Adipocyte (in vitro differentiated cells): ENCODE measurements at regions not wholly inside any gene's neighbourhood (a gene's known extent, or its start where the extent isn't known, plus 50 kb on each side); places are given as distances from the start of the nearest gene placed in this dataset.

ENCODE experiments used
- DNase-seq: peaks from one replicate; pipeline ENCODE4 v3.0.0-alpha.2; 2015; ENCODE audit warnings: low read depth
- H3K27me3 ChIP-seq: replicated peaks from 2 replicates; pipeline ENCODE4 v1.7.0; 2013; ENCODE audit warnings: mild to moderate bottlenecking, low read length, moderate library complexity; ENCODE audit not compliant: control insufficient read depth, insufficient read depth
- H3K36me3 ChIP-seq: 2 replicates; pipeline ENCODE4 v1.7.0; 2013; ENCODE audit warnings: low read length, mild to moderate bottlenecking, moderate library complexity; ENCODE audit not compliant: control insufficient read depth, insufficient read depth, severe bottlenecking
- H3K4me1 ChIP-seq: 2 replicates; pipeline ENCODE4 v1.7.0; 2013; ENCODE audit warnings: mild to moderate bottlenecking, low read length, moderate library complexity; ENCODE audit not compliant: control insufficient read depth, insufficient read depth
- H3K4me3 ChIP-seq: 2 replicates; pipeline ENCODE4 v1.7.0; 2013; ENCODE audit warnings: mild to moderate bottlenecking, low read length, moderate library complexity
- H3K9ac ChIP-seq: 2 replicates; pipeline ENCODE4 v1.7.0; 2013; ENCODE audit warnings: mild to moderate bottlenecking, low read length, moderate library complexity
- H3K9me3 ChIP-seq: 2 replicates; pipeline ENCODE4 v1.7.0; 2013; ENCODE audit warnings: mild to moderate bottlenecking, low read length, moderate library complexity; ENCODE audit not compliant: control insufficient read depth

- Histone ChIP-seq H3K27me3 (peaks cover 2% of the 10 kb centered on the region), H3K36me3 (no peaks in the 10 kb centered on the region), H3K9ac (no peak overlapping the region), H3K9me3 (peaks cover 9% of the 10 kb centered on the region), H3K4me3 (no peak overlapping the region), H3K4me1 (no peaks in the 10 kb centered on the region)
- no peak for DNase-seq
Observed at GRCh38 chr5:107790671-107791070, 119.9 kb upstream of the EFNA5 start.

DNA sequence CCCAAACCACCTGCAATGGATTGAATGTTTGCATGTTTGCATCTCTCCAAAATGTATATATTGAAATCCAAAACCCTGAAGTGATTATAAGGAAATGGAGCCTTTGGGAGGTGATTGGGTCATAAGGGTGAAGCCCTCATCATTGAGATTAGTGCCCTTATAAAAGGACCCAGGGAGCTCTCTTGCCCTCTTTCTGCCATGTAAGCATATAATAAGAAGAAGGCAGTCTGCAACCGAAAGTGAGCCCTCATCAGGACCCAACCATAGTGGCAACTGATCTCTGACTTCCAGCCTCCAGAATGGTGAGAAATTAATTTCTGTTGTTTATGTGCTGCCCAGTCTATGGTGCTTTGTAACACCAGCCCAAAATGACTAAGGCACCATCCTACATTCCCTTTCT is 115.7 kb upstream of the EFNA5 start:
- no peak for DNase-seq
- no peak overlapping the region for H3K9ac ChIP-seq

GRCh38 chr5:107783551-107783950 is 112.8 kb upstream of the EFNA5 start:
- no peaks in the 10 kb centered on the region for H3K27me3 ChIP-seq

More for the DNA sequence above, 115.7 kb upstream of the EFNA5 start:
- peaks cover 9% of the 10 kb centered on the region for H3K9me3 ChIP-seq
- H3K36me3 ChIP-seq: no peaks in the 10 kb centered on the region
- H3K4me1 ChIP-seq: no peaks in the 10 kb centered on the region
- no peak overlapping the region for H3K4me3 ChIP-seq
- peaks cover 2% of the 10 kb centered on the region for H3K27me3 ChIP-seq

GRCh38 chr5:107782561-107783169 is 111.9 kb upstream of the EFNA5 start:
- Histone ChIP-seq H3K36me3 (no peaks in the 10 kb centered on the region), H3K4me1 (no peaks in the 10 kb centered on the region), H3K27me3 (no peaks in the 10 kb centered on the region), H3K9ac (no peak overlapping the region), H3K9me3 (peaks cover 6% of the 10 kb centered on the region), H3K4me3 (no peak overlapping the region)
- no peak for DNase-seq

More at GRCh38 chr5:107783551-107783950, 112.8 kb upstream of the EFNA5 start:
- Histone ChIP-seq H3K36me3 (no peaks in the 10 kb centered on the region), H3K9me3 (peaks cover 6% of the 10 kb centered on the region), H3K4me1 (no peaks in the 10 kb centered on the region), H3K4me3 (no peak overlapping the region), H3K9ac (no peak overlapping the region)
- peak; percentile 60 for DNase-seq

- Histone ChIP-seq H3K4me1 (no peaks in the 10 kb centered on the region), H3K27me3 (no peaks in the 10 kb centered on the region), H3K4me3 (no peak overlapping the region), H3K9ac (no peak overlapping the region), H3K36me3 (no peaks in the 10 kb centered on the region), H3K9me3 (peaks cover 4% of the 10 kb centered on the region)
- no peak for DNase-seq
Observed at GRCh38 chr5:107781451-107781850, 110.7 kb upstream of the EFNA5 start.

DNA sequence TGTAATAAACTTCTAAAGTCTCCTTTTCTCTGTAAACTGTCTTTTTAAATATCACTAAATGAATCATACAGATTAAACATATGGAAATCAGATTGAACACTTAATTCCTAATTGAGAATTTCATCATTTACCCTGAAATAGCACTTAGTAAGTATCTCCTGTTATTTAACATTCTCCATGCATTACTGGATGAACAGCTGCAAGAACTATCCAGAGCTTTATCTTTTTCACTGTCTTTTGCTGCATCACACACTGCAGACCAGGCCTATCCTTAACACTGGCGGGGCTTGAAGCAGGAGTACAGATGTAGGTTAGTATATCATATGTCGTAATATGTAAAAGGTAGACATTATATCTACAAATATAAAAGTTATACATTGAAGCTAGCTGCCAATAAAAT is 108.7 kb upstream of the EFNA5 start:
- no peak overlapping the region for H3K4me3 ChIP-seq
- no peaks in the 10 kb centered on the region for H3K36me3 ChIP-seq
- DNase-seq: no peak
- H3K9ac ChIP-seq: no peak overlapping the region
- no peaks in the 10 kb centered on the region for H3K27me3 ChIP-seq
- no peaks in the 10 kb centered on the region for H3K9me3 ChIP-seq
- H3K4me1 ChIP-seq: no peaks in the 10 kb centered on the region

- H3K36me3 ChIP-seq: no peaks in the 10 kb centered on the region
- no peaks in the 10 kb centered on the region for H3K9me3 ChIP-seq
- no peaks in the 10 kb centered on the region for H3K27me3 ChIP-seq
- DNase-seq: no peak
- H3K4me3 ChIP-seq: no peak overlapping the region
- no peak overlapping the region for H3K9ac ChIP-seq
- no peaks in the 10 kb centered on the region for H3K4me1 ChIP-seq
Observed at GRCh38 chr5:107778647-107779046, 107.9 kb upstream of the EFNA5 start.

DNA sequence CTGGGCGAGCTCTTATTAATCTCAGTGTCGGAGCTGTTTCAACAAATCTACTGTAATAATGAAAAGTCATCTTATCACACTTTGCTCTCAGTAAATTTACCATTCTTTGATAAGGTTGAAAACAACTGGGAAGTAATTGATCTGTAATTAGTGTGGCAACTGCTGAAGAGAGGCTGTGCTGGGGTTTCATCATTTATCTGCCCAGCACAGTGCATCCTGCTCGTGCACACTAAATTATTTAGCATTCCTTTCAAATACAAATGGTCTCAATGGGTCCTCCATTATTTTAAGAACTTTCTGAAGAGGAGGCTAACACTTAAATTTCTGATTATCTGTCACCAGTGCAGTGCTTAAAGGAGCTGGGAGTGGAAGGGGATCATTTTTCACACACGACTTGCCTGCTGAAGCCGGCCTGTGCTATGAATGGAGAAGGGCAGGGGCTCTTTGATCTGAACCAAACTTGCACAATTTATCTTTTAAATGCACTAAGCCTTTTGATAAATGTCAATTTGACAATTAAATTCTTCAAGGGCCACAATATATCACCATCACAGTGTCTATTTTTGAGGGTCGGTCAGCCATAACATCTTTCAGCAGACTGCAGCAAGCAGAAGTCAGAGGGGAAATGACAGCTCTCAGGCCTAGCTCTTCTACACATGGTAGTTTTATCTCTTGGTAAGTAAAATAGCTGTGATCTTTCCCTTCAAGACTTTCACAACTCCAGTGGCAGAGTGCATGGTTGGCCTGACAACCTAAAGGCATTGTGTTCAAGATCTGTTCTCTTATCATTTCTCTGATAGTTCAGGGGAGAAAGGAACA is 106.4 kb upstream of the EFNA5 start:
- no peak overlapping the region for H3K9ac ChIP-seq
- no peak for DNase-seq
- no peak overlapping the region for H3K4me3 ChIP-seq
- H3K9me3 ChIP-seq: no peaks in the 10 kb centered on the region
- no peaks in the 10 kb centered on the region for H3K36me3 ChIP-seq
- no peaks in the 10 kb centered on the region for H3K4me1 ChIP-seq
- H3K27me3 ChIP-seq: no peaks in the 10 kb centered on the region

DNA sequence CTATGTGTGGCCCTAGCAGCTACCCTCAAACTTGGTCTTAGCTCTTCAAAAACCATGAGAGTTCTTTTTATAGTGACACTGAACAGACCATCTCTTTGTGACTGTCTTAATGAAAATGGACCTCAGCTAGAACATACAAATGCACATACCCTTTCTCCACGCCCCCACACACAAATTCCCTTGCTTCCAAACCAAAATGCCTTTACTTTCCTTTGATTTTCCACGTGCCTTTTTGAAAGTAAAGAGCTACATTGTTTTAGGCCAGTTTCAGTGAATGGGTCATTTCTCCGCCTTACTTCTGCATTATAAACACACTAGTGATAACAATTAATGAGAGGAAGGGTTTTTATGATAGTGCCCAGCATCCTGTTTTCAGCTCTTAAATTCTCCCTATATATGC is 105.8 kb upstream of the EFNA5 start:
- H3K27me3 ChIP-seq: no peaks in the 10 kb centered on the region
- H3K4me3 ChIP-seq: no peak overlapping the region
- H3K9me3 ChIP-seq: no peaks in the 10 kb centered on the region
- DNase-seq: no peak
- H3K4me1 ChIP-seq: no peaks in the 10 kb centered on the region
- H3K36me3 ChIP-seq: no peaks in the 10 kb centered on the region
- no peak overlapping the region for H3K9ac ChIP-seq

GRCh38 chr5:107774316-107774715 is 103.6 kb upstream of the EFNA5 start:
- H3K36me3 ChIP-seq: no peaks in the 10 kb centered on the region
- H3K4me3 ChIP-seq: no peak overlapping the region
- no peaks in the 10 kb centered on the region for H3K4me1 ChIP-seq
- no peaks in the 10 kb centered on the region for H3K9me3 ChIP-seq
- H3K27me3 ChIP-seq: no peaks in the 10 kb centered on the region
- no peak for DNase-seq
- no peak overlapping the region for H3K9ac ChIP-seq

- DNase-seq: peak; percentile 79
Observed at GRCh38 chr5:107773479-107773878, 102.7 kb upstream of the EFNA5 start.

More at GRCh38 chr5:107773479-107773878, 102.7 kb upstream of the EFNA5 start:
- H3K4me3 ChIP-seq: no peak overlapping the region
- no peaks in the 10 kb centered on the region for H3K4me1 ChIP-seq
- H3K9me3 ChIP-seq: no peaks in the 10 kb centered on the region
- H3K27me3 ChIP-seq: no peaks in the 10 kb centered on the region
- no peaks in the 10 kb centered on the region for H3K36me3 ChIP-seq
- H3K9ac ChIP-seq: no peak overlapping the region
